ENCODE measurements at regions not wholly inside any gene's neighbourhood (a gene's known extent, or its start where the extent isn't known, plus 50 kb on each side); places are given as distances from the start of the nearest gene placed in this dataset.
"Not testable (repeated sequence)": the region's sequence is repeated elsewhere in the genome, so short reads cannot be mapped to it uniquely, and the experiment has no call there.

GRCh38 chr15:96870580-96870979 lies 540.1 kb downstream of the NR2F2 start:
- Histone ChIP-seq H3K4me3 (ENCODE audit: low read depth, low read length) (no peak overlapping the region), H3K36me3 (replicated peaks) (no peaks in the 10 kb centered on the region), H3K27ac (no peak overlapping the region), H3K27me3 (replicated peaks) (no peaks in the 10 kb centered on the region)
- no peak for DNase-seq
- in situ Hi-C loops (cut with HindIII; ENCODE audit: low pct_ligation_motif_present, low sequenced_read_pairs): no loop called here
- no peak for TF ChIP-seq CTCF (IDR thresholded peaks at IDR 0.05; ENCODE audit: low read depth, low read length, missing control alignments)

DNA sequence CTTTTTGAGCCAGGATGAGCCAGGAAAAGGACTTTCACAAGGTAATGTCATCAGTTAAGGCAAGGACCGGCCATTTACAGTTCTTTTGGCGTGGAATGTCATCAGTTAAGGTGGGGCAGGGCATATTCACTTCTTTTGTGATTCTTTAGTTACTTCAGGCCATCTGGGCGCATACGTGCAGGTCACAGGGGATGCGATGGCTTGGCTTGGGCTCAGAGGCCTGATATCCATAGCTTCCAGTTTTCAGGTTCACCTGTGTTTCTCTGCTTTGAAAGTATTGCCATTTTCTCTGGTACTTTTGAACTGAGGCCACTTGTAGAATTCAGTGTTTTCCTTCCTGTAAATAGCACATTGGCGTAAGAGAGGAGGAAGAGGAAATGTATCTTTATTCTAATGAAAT lies 546.9 kb downstream of the NR2F2 start:
- in situ Hi-C loops (cut with HindIII; ENCODE audit: low pct_ligation_motif_present, low sequenced_read_pairs); H3K27ac ChIP-seq; H3K36me3 ChIP-seq (replicated peaks); DNase-seq; H3K4me3 ChIP-seq (ENCODE audit: low read depth, low read length); H3K27me3 ChIP-seq (replicated peaks): not testable (repeated sequence)

GRCh38 chr15:96878129-96878528 lies 547.6 kb downstream of the NR2F2 start:
- no peak for TF ChIP-seq CTCF (IDR thresholded peaks at IDR 0.05; ENCODE audit: low read depth, low read length, missing control alignments)
- Histone ChIP-seq H3K36me3 (replicated peaks) (no peaks in the 10 kb centered on the region), H3K27me3 (replicated peaks) (no peaks in the 10 kb centered on the region), H3K4me3 (ENCODE audit: low read depth, low read length) (no peak overlapping the region), H3K27ac (no peak overlapping the region)
- no peak for DNase-seq
- in situ Hi-C loops (cut with HindIII; ENCODE audit: low pct_ligation_motif_present, low sequenced_read_pairs): no loop called here

GRCh38 chr15:96882121-96882772 lies 551.7 kb downstream of the NR2F2 start:
- H3K4me3 ChIP-seq (ENCODE audit: low read depth, low read length): no peak overlapping the region
- no peaks in the 10 kb centered on the region for H3K36me3 ChIP-seq (replicated peaks)
- H3K27me3 ChIP-seq (replicated peaks): no peaks in the 10 kb centered on the region
- no peak for TF ChIP-seq CTCF (IDR thresholded peaks at IDR 0.05; ENCODE audit: low read depth, low read length, missing control alignments)
- no peak for DNase-seq
- in situ Hi-C loops (cut with HindIII; ENCODE audit: low pct_ligation_motif_present, low sequenced_read_pairs): no loop called here
- H3K27ac ChIP-seq: no peak overlapping the region

DNA sequence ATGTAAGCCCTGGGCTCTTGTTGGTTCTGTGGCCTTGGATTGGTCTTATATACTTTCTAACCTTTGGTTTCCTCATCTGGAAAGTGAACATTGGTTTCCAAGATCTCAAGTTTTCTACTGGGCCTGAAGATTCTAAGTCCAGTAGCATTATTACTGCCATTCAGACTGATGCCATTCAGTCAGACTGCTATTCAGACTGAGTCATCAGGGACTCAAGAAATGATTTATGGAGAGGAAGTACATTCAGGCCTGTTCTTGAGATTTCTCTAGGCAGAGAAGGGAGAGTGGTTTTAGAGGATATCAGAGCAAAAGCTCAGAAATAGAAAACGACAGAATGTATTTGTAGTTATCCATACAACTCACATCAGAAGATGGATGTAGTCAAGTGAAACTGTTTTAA lies 557.2 kb downstream of the NR2F2 start:
- in situ Hi-C loops (cut with HindIII; ENCODE audit: low pct_ligation_motif_present, low sequenced_read_pairs): no loop called here
- DNase-seq: peak; percentile 29
- H3K4me3 ChIP-seq (ENCODE audit: low read depth, low read length): no peak overlapping the region
- no peak overlapping the region for H3K27ac ChIP-seq
- no peaks in the 10 kb centered on the region for H3K27me3 ChIP-seq (replicated peaks)
- H3K36me3 ChIP-seq (replicated peaks): no peaks in the 10 kb centered on the region
- TF ChIP-seq CTCF (IDR thresholded peaks at IDR 0.05; ENCODE audit: low read depth, low read length, missing control alignments): no peak

GRCh38 chr15:96888764-96889163 lies 558.3 kb downstream of the NR2F2 start:
- DNase-seq: no peak

More at GRCh38 chr15:96888764-96889163, 558.3 kb downstream of the NR2F2 start:
- in situ Hi-C loops (cut with HindIII; ENCODE audit: low pct_ligation_motif_present, low sequenced_read_pairs): no loop called here
- H3K4me3 ChIP-seq (ENCODE audit: low read depth, low read length): no peak overlapping the region
- no peak overlapping the region for H3K27ac ChIP-seq
- no peak for TF ChIP-seq CTCF (IDR thresholded peaks at IDR 0.05; ENCODE audit: low read depth, low read length, missing control alignments)
- H3K27me3 ChIP-seq (replicated peaks): no peaks in the 10 kb centered on the region
- no peaks in the 10 kb centered on the region for H3K36me3 ChIP-seq (replicated peaks)

All from brain microvascular endothelial cell (primary cell).